CD4-positive, alpha-beta T cell (primary cell): ENCODE measurements at regions not wholly inside any gene's neighbourhood (a gene's known extent, or its start where the extent isn't known, plus 50 kb on each side); places are given as distances from the start of the nearest gene placed in this dataset.

ENCODE experiments used
- ATAC-seq: fragments of 200-7000 bp; cut with Tn5 transposase; one replicate; pipeline ENCODE4 v1.10.0; 2022; ENCODE audit warnings: mild to moderate bottlenecking; ENCODE audit not compliant: poor library complexity
- CTCF ChIA-PET: fragments of 350-600 bp; sonication (Branson Sonifier 250); formaldehyde crosslinking; loops from one replicate; lab custom pipeline; 2021; ENCODE audit warnings: antibody characterized with exemption, inconsistent platforms; lab: Charles Lee
- POLR2A ChIA-PET: fragments of 350-600 bp; sonication (Branson Sonifier 250); formaldehyde crosslinking; loops from one replicate; lab custom pipeline; 2021; ENCODE audit warnings: antibody characterized with exemption, inconsistent platforms; lab: Charles Lee
- DNase-seq, 14 experiments: peaks; one replicate each; pipeline ENCODE4 v3.0.0-alpha.2; 2013 to 2020; ENCODE audit warnings: mixed read lengths in 2 of 14
- H3K27ac ChIP-seq, 2 donors: one replicate each; pipeline versions ENCODE4 v1.5.1 to v1.7.0; 2013; ENCODE audit warnings: low read length in 2 of 2, low read depth in 1 of 2, mild to moderate bottlenecking in 1 of 2
- H3K27me3 ChIP-seq, 2 experiments: 1 replicate in 1 of 2; 2 replicates in 1 of 2; pipeline versions ENCODE4 v1.6.1 to v1.7.0; 2013; ENCODE audit warnings: low read length in 2 of 2, control low read depth in 1 of 2, mild to moderate bottlenecking in 1 of 2, moderate library complexity in 1 of 2; ENCODE audit not compliant: insufficient read depth in 2 of 2, control insufficient read depth in 1 of 2
- H3K36me3 ChIP-seq: one replicate; pipeline ENCODE4 v1.6.1; 2013; ENCODE audit warnings: low read length, control low read depth; ENCODE audit not compliant: insufficient read depth
- H3K4me1 ChIP-seq: one replicate; pipeline ENCODE4 v1.6.1; 2013; ENCODE audit warnings: low read length, control low read depth; ENCODE audit not compliant: insufficient read depth
- H3K4me3 ChIP-seq: one replicate; pipeline ENCODE4 v1.5.1; 2013; ENCODE audit warnings: mild to moderate bottlenecking, low read length, moderate library complexity
- H3K9me3 ChIP-seq, 2 experiments: 1 replicate in 1 of 2; 2 replicates in 1 of 2; pipeline versions ENCODE4 v1.6.1 to v1.7.0; 2013; ENCODE audit warnings: low read length in 2 of 2, mild to moderate bottlenecking in 2 of 2, control low read depth in 1 of 2, moderate library complexity in 1 of 2; ENCODE audit not compliant: control insufficient read depth in 1 of 2, insufficient read depth in 1 of 2
- H3K27ac Mint-ChIP-seq: one replicate; pipeline ENCODE4 v1.8.0; 2020; ENCODE audit warnings: mixed read lengths
- H3K27me3 Mint-ChIP-seq: one replicate; pipeline ENCODE4 v1.8.0; 2021; ENCODE audit warnings: mixed read lengths
- H3K36me3 Mint-ChIP-seq: one replicate; pipeline ENCODE4 v1.8.0; 2021; ENCODE audit warnings: low read depth, mixed read lengths
- H3K4me1 Mint-ChIP-seq: one replicate; pipeline ENCODE4 v1.8.0; 2021; ENCODE audit warnings: low read depth, mixed read lengths
- H3K4me3 Mint-ChIP-seq: one replicate; pipeline ENCODE4 v1.8.0; 2020; ENCODE audit warnings: mild to moderate bottlenecking, mixed read lengths
- H3K9me3 Mint-ChIP-seq: one replicate; pipeline ENCODE4 v1.8.0; 2020; ENCODE audit warnings: mixed read lengths
- CTCF ChIP-seq: fragments of 200-600 bp; IDR thresholded peaks from one replicate; pipeline ENCODE4 v1.8.0; 2022; ENCODE audit warnings: antibody characterized with exemption, mild to moderate bottlenecking
- intact Hi-C, 2 experiments: fragments of 100-400 bp; cut with DNase I in 1 of 2; cut with micrococcal nuclease in 1 of 2; formaldehyde crosslinking; loops; one replicate each; pipeline versions ENCODE4 v1.15.1 to v1.9.0; 2023 to 2025; cut with DNase I, micrococcal nuclease

- no peak overlapping the region for H3K27ac Mint-ChIP-seq
These were observed 243.2 kb upstream of the SUCLG2 start for GRCh38 chr3:67897351-67898336.

GRCh38 chr3:67896130-67896529, 241.7 kb upstream of the SUCLG2 start:
- Mint-ChIP-seq H3K4me1 (no peaks in the 10 kb centered on the region), H3K9me3 (peaks cover 1% of the 10 kb centered on the region), H3K27me3 (no peaks in the 10 kb centered on the region), H3K4me3 (no peak overlapping the region), H3K36me3 (no peaks in the 10 kb centered on the region), H3K27ac (no peak overlapping the region)
- DNase-seq (no peak), ATAC-seq (no peak)
- Histone ChIP-seq H3K9me3 (peaks cover 0 to 2% of the 10 kb centered on the region in 2 experiments), H3K27ac (no peak overlapping the region), H3K27me3 (no peaks in the 10 kb centered on the region), H3K36me3 (no peaks in the 10 kb centered on the region), H3K4me1 (no peaks in the 10 kb centered on the region), H3K4me3 (no peak overlapping the region)
- POLR2A ChIA-PET: interaction anchor here (0.6 kb wide), 1 partner anchor 199 kb away, joined by 3 read pairs; no protein-coding TSS in a partner anchor
- intact Hi-C loops: no loop called here
- no peak for TF ChIP-seq CTCF
- CTCF ChIA-PET: no interaction called here

More at GRCh38 chr3:67897351-67898336, 243.2 kb upstream of the SUCLG2 start:
- Histone ChIP-seq H3K4me1 (no peaks in the 10 kb centered on the region), H3K36me3 (no peaks in the 10 kb centered on the region), H3K4me3 (no peak overlapping the region), H3K9me3 (no peaks in the 10 kb centered on the region), H3K27ac (no peak overlapping the region), H3K27me3 (no peaks in the 10 kb centered on the region)
- ATAC-seq (no peak), DNase-seq (no peak)
- Mint-ChIP-seq H3K9me3 (no peaks in the 10 kb centered on the region), H3K36me3 (no peaks in the 10 kb centered on the region), H3K27me3 (no peaks in the 10 kb centered on the region), H3K4me1 (peaks cover 3% of the 10 kb centered on the region), H3K4me3 (no peak overlapping the region)
- intact Hi-C loops: no loop called here
- no peak for TF ChIP-seq CTCF
- ChIA-PET CTCF (no interaction called here), POLR2A (no interaction called here)

- H3K27me3 ChIP-seq: no peaks in the 10 kb centered on the region
- TF ChIP-seq CTCF: no peak
- no peaks in the 10 kb centered on the region for H3K36me3 ChIP-seq
- ATAC-seq (no peak), DNase-seq (no peak)
- H3K9me3 ChIP-seq: peaks cover 0 to 15% of the 10 kb centered on the region in 2 experiments
- H3K4me1 ChIP-seq: no peaks in the 10 kb centered on the region
- peaks cover 7% of the 10 kb centered on the region for H3K9me3 Mint-ChIP-seq
- ChIA-PET CTCF (no interaction called here), POLR2A (no interaction called here)
- no peak overlapping the region for H3K27ac ChIP-seq
- no peak overlapping the region for H3K4me3 ChIP-seq
- no peak overlapping the region for H3K27ac Mint-ChIP-seq
- no peaks in the 10 kb centered on the region for H3K4me1 Mint-ChIP-seq
- H3K36me3 Mint-ChIP-seq: no peaks in the 10 kb centered on the region
- intact Hi-C loops: no loop called here
- H3K27me3 Mint-ChIP-seq: no peaks in the 10 kb centered on the region
- no peak overlapping the region for H3K4me3 Mint-ChIP-seq
These were observed 240.1 kb upstream of the SUCLG2 start for GRCh38 chr3:67894510-67894909.
